HG02870 (cell line): ENCODE measurements at regions not wholly inside any gene's neighbourhood (a gene's known extent, or its start where the extent isn't known, plus 50 kb on each side); places are given as distances from the start of the nearest gene placed in this dataset.

Experiments used
- ATAC-seq: cut with Tn5 transposase; IDR thresholded peaks from one replicate; pipeline ENCODE4 v1.9.1; 2021; ENCODE audit warnings: mild to moderate bottlenecking, moderate library complexity; ENCODE audit not compliant: unreplicated experiment

DNA sequence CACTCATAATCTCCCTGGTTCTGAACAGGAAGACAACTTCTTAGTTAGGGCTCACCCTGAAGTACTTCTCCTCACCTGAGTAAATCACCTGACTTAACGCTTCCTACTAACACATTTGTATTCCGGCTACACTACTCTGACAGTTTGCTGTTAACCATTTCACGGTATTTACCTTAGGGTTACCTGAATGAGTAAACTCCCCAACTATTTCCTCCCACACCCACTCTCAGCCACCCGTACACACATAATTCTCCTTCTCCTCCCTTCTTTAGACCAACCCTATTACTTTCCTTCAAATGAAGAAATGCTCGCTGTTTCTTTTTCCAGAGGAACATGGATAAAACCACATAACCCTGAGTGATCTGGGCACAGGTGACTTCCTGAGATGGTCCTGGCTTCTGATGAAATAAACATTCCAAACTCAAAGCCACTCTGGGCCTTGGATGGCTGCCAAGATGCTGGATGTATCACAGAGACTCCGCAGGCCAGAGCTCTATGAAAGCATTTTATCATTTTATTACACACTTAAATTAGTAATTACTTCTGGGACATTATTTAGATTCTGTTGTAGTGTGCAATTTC lies 183.6 kb upstream of the ATP11B start:
- no peak for ATAC-seq

DNA sequence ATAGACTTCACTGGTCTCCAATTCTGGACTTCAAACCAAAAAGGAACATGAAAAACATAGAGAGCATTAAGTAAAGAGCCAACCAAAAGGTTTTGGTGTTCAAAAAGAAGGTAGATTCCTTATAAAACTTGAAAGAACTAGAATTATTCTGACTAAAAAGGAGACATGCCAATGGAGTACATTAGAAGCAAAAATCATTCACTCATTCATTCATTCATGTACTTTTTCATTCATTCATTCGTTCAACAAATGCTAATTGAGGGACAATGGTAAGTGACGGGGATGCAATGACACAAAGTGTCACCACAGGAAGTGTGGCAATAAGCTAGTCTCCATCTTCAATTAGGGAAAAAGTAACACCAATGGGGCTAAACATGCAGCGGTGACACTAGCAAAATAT lies 181.0 kb upstream of the ATP11B start:
- no peak for ATAC-seq

DNA sequence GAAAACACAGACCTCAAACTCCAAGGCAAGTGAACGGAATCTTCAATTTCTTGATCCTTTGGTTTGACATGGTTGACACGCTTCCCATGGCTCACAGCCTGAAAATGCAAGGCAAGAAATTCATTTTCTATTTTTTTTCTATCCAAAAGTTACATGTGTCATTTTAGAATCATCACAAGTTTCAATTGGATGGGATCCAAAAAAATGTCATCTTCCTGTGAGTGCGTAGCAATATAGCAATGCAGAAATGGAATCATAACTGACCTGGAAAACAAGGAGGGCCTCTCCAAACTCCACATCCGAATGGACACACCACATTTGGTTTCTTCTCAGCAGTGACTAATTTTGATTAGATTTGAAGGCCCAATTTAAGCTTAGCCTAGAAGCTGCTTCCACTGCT lies 175.8 kb upstream of the ATP11B start:
- no peak for ATAC-seq

DNA sequence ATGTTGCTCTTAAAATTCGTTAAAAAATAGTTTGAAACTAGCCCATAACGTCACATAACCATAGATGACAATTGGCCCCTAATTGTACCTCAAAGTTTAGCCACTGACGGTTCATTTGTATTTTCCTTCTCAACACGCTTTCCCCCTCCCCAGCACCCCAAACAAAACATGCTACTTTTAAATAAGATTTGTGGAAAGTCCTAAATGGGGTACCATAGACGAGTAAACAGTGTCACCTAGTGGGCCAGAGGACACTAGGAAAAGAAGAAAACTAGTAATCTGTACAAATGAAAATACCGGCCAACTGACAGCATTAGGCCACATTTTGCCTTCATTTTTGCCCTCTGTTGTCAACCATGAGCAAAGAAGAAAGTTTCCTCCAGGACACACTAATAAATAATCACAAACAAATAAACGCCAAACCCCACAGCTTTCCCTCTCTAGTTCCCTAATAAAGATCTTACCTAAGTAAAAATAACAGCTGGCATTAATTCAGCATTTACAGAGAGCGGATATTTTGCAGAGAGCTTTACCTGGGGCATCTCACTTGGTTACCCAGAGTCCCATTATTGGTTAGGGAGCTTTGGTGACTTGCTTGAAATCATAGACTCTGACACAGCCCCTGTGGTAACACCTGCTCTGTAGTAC lies 175.1 kb upstream of the ATP11B start:
- no peak for ATAC-seq

DNA sequence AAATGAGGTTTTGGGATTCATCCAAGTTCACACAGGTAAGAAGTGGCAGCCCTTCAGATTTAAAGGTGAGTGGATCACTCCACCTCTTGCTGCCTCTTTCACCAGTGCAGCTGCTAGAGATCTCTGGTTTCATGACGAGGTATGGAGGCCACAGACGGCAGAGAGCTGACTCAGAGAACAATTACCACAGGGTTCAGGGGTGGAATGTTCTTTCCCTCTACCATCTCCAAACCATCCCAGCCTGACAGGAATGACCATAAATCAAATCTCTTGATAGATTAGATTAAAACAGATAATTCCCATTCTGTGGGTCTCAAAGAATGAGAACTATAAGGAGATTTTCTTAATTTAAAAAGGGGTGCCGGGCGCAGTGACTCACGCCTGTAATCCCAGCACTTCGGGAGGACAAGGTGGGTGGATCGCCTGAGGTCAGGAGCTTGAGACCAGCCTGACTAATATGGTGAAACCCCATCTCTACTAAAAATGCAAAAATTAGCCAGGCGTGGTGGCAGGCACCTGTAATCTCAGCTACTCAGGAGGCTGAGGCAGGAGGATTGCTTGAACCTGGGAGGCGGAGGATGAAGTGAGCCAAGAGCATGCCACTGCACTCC lies 174.2 kb upstream of the ATP11B start:
- no peak for ATAC-seq

DNA sequence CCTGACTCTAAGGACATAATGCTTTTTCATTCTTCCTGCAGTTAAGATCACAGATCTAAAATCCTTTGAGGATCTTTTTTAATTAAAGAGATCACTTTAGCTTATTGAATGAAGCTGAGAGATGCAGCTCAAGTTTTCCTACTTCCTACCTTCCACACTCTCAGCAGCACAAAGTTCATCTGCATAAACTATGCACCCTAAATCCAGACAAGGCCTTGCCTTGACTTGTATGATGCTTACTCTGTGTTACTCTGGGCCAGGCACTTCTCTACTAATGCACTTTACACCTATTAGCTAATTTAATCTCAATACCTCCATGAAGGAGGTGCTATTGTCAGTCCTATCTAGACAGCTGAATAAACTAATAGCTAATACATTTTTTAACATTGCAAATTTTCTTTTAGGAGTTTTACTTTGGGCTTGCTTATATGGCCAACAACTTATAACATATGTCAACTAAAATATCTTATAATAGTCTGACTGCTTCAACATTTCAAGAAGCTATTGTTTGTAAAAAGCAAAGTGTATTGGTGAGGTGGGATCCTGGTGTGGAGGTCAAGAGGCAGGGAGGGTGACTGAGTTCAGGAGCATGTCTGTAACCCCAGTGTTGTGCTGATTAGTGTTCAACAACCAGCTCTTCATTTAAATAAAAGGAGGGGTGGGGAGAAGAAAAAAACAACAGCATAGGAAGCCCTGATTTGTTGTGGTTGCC lies 172.4 kb upstream of the ATP11B start:
- no peak for ATAC-seq

DNA sequence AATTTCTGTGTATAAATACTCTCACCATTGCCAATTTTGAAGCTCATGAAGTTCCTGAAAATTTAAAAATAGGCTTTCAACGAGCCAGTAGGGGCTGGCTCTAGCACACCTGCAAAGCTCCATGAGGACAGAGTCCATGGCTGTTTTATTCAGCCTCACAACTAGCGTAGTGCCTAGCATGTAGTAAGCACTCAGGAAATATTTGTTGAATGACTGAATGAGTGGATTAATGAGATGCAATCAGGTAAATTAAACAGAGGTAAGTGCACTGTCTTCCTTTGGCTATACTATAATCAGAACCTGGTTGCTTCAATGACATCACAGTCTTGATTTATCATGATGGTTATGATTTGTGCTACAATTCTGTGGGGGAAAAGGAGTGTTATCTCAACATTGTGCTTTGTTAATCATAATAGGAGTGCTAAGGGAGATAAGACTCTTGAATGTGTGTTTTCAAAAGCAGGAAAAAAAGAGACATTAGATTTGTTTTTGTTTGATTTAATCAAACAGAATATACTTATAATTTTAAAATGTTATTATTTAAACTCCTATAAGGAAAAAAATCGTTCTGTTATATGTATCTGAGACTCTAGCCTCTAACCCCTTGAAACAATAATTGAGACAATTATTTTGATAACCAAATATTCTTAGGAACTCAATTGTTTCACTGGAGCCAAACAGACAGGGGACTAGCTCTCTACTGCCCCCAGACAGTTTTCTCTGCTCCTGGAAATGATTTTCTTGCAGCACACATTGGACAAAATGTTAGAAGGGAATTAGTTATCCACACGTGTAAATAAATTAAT lies 171.7 kb upstream of the ATP11B start:
- no peak for ATAC-seq

DNA sequence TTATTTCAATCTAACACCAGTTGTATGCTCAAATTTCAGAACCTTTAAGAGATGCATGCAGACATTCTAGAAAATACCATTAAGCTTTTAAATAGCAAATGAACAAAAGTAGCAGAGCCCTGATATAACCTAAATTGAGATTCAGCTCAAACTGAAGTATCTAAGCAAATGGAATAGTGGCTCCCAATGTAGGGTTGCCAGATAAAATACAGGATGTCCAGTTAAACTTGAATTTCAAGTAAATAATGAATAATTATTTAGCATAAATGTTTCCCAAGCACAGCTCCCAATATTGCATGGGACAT lies 171.1 kb upstream of the ATP11B start:
- ATAC-seq: no peak

DNA sequence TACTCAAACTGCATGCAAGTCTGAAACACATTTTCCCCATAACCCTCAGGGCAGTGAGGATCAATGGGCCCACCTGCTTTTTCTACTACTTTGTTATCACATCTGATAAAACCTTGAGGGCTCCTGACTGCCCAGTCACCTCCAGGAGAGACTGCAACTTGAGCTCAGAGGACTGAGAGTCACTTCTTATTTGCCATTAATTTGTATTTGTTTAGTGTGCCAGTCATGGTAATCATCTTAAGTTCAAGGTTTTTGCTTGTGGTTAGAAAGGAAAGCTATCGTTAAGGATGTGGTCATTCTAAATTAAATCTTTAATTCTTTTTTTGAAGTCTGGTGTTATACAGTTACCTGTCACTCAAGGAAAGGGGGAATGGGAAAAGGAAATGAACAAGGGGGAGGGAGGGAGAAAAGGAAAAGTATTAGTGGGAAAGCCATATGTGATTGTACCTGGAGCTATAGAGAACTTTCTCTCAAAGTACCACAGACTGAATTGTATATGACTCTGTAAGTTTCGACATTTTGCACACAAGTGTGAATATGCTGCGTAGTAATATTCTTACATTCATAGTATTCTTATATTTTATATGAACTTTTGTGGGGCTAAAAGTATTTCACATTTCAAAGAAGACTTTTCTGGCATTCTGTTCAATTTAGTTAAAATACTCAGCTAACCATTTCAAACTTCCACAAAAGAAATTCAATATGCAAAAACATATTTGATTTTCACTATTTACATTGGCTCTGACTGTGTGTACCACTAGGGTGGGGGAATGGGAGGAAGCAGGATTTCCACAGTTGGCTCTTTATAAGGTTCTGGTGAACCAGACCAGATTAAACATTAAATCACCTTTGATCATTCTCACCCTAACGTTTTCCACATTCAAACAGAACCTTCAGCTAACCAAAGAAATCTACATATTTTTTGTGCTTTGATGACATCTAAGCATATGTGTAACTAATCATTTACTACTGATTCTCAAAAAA lies 166.5 kb upstream of the ATP11B start:
- no peak for ATAC-seq

DNA sequence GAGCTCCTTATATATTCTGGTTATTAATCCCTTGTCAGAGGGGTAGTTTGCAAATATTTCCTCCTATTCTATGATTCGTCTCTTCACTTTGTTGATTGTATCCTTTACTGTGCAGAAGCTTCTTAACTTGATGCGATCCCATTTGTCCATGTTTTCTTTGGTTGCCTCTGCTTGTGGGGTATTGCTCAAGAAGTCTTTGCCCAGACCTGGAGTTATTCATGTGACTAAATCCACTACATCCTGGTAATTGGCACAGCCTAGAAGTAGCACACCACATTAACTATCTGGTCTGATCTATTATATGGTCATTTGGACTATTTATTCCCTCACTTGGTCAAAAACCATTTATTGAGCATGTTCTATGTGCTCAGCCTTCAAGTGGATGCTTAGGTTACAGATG lies 164.8 kb upstream of the ATP11B start:
- no peak for ATAC-seq

DNA sequence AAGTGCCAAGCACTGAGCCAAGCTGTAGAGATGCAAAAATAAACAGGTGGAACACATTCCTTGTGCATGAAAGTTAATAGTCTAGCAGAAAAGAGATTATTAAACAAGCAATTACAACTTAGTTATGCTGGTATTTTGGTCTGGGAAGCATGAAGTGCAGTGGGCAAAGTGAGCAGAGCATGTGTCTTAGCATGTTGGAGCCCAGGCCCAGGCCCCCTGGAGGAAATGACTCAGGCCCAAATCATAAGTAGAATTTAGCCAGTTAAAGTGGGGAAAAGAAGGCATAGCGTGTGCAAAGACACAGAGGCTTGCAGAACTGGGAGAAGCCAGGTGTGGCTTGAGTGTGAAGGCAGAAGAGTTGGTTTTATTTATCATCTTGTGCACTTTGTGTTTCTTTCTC lies 163.8 kb upstream of the ATP11B start:
- ATAC-seq: no peak

DNA sequence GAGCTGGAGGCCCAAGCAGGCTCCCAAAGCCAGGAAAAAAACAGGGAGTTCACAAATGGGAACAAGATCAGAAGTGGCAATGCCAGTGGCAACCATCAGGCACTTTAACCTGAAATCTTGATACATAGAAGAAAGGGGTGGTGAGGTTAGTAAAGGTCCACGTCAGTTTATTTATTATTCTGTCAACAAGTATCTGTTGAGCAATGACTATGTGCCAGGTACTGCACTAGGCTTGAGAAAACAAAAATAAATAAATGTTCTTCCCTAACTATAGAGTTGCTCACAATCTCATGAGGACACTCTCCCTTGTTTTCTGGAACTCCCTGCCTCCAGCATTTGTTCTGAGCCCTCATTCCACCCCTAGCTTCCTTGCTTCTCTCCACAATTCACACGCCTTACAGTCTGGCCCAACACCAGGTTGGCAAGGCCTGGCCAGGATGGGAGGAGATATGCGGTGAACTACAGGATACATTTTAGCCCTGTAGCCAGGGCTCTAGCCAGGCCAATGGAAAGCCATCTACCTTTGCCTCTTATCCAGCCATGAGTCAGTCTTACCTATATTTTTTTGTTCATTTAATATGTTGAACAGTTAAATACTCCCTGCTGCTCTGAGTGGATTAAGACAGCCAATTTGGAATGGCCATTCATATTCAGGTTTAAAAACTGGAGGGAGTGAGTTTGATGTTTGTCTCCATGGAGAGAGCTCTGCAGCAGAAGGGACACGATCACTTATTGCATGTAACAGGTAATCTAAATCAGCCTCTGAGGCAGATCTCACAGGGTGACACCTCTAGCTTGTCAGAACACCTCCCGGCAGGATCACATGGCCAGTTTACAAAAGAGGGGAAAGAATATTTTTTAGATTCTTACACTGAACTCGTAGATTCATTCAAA lies 161.9 kb upstream of the ATP11B start:
- no peak for ATAC-seq

DNA sequence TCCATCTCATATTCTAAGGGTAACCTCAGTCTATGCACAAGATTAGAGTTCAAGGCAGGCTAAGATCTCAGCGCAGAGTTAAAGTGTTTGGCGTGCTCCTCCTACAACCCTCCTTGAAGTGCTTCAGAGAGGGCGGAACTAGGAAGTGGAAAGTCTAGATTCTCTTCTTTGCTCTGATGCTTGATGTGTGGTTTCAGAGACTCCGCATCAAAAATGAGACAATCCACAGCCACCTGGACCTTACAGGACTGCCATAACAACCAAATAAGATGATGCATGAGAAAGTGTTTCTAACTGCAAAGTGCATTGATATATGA lies 161.3 kb upstream of the ATP11B start:
- no peak for ATAC-seq

DNA sequence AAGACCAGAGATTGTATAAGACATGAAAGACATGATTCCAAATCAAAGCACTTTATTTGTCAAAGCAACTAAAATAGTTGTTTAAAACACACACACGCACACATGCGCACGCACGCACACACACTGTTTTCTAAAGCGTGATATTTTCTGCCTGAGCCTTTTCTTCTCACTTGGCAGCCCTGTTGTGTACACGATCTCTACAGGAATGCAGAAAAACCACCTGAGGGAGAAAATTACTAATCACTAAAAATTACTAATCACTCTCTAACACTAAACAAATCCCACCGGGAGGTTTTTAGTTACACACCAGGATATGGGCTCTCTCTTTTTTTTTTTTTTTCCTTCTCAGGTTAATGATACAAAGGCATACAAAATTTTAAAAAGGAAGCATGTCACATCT lies 160.1 kb upstream of the ATP11B start:
- no peak for ATAC-seq

DNA sequence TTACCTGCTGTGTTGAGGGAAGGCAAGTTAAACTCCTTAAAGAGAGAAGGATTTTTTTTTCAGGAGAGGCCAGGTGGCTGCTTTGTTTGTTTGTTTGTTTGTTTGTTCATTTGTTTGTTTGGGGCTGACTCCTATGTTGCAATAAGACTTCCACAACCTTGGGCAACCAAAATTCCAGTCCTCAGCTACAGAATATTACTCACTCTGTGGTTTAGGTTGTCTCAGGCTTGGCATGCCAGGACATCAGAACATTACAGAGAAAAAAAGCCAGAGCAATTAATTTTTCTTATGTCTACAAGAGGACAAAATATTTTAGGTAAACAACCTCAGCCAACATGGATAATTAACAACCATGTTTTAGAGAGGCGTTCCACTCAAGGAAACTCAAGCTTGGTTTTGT lies 156.7 kb upstream of the ATP11B start:
- ATAC-seq: no peak

DNA sequence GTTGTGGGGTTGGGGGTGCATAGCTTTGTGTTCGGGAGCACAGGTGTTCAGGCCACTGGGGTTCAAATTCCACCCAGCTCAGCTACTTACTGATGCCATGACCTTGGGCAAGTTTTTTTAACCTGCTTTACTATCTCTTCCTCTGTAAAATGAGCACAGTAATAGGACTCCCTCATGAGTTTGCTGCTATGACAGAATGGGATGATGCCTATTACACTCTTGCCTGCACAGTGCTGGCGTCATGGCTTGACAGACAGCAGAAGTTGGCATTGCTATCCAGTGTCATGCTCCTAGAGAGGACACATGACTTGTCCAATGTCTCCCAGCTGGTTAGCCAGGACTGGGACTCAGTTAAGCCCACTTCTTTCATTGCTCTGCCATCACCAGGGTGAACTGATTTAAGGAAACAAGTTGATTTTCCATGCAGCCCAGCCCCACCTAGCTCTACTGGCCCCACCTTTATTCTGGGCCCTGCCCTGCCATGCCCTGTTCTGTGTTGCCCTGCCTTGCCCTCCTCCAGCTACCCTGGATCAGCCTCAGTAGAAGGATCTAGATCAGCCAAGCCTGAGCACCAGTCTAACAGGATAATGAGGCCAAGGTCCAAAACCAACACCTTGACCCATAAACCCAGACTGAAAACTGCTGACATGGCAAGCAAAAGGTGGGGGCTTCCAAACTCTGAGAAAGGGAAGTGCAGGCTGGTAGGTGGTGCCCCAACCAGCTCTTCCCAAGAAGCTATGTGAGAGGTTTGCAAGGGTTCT lies 155.8 kb upstream of the ATP11B start:
- no peak for ATAC-seq

DNA sequence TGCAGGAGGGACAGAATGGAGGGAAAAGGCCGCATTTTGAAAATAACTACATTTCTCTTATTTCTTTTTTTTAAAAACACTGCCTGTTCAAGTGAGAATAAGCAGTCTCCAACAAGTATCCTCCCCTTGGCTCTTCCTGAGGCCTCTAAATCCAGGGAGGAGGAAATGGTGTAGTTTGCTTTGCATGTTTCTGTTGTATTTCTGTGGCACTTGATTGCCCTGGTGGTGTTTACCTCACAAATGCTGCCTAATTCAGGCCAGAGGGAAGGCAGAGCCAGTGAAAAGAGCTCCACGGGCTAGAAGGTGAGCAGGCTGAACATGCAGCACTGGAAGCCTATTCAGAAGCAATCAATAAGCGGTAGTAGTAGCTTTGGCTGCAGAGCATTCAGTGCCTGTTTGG lies 149.3 kb upstream of the ATP11B start:
- no peak for ATAC-seq

DNA sequence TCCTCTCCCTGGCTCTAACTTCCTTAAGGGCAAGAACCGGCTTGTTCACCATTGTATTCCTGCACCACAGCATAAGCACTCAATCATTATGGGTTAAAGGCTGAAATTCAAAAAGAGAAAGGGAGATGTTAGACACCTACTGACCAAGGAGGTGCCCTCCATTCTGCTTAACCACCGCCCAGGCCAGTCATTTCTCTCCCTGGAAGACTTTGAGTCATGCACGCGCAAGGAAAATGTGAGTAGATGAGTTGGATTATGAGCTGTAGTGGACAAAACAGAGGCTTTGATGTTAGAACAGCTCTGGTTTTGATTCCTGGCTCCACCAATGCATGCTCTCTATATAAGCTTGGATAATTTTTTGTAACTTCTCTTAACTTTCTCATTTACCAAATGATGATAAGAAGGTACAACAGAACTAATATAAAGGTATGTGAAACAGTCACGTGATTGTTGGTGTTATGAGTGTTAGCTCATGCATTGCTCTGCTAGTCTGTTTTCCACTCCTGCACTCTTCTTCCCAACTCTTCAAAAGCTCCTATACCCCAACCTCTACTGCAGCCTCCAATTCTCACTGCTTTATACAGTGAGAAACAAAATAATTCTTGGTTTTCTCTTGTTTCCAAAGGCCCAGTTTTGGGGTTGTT lies 148.4 kb upstream of the ATP11B start:
- ATAC-seq: peak; percentile 60
